HG03571 (cell line): ENCODE measurements at regions not wholly inside any gene's neighbourhood (a gene's known extent, or its start where the extent isn't known, plus 50 kb on each side); places are given as distances from the start of the nearest gene placed in this dataset.
A peak's percentile ranks its signal among the peaks of the same experiment; 100 is the strongest.

ENCODE experiments used
- ATAC-seq: cut with Tn5 transposase; IDR thresholded peaks from one replicate; pipeline ENCODE4 v1.9.1; 2021; ENCODE audit not compliant: unreplicated experiment

- no peak for ATAC-seq
Observed at GRCh38 chr6:126526996-126527606, 187.2 kb downstream of the CENPW start.

GRCh38 chr6:126529637-126530362, 189.9 kb downstream of the CENPW start:
- no peak for ATAC-seq

DNA sequence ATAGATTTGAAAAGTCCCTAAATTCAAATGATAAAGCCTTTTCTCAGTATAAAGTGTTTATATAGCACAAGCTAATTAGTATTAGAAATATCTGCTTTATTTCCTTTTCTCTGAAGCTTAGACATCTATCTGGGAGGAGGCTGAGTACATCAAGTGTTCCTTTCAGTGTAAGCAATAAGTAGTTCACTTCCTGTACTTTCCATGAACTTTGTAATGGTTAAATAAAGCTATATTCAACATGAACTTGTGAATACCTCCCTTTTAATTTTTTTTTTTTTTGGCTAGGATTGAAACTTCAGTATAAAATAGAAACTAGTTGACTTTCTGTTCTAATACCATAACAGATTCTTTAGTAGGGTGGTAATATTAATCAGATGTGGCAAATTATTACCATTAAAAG, 190.9 kb downstream of the CENPW start:
- no peak for ATAC-seq

DNA sequence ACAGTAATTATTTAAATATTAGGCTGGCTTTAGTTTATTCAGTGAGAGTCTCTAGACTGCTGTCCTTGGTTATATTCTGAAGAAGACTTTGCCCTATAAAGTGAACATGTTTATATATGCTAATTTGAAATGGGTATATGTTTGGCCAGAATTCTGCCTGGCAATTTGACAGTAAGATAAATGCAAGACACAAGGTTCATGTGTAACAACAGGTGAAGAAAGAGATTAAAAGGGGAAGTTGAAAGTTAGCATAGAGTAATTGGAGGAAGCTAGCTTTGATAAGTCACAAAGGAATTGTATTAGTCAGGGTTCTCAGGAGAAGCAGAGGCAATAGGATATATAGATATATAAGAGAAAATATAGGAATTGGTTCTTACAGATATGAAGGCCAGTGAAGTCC, 191.4 kb downstream of the CENPW start:
- ATAC-seq: no peak

- ATAC-seq: peak; percentile 87
Observed at GRCh38 chr6:126531840-126532239, 191.9 kb downstream of the CENPW start.

DNA sequence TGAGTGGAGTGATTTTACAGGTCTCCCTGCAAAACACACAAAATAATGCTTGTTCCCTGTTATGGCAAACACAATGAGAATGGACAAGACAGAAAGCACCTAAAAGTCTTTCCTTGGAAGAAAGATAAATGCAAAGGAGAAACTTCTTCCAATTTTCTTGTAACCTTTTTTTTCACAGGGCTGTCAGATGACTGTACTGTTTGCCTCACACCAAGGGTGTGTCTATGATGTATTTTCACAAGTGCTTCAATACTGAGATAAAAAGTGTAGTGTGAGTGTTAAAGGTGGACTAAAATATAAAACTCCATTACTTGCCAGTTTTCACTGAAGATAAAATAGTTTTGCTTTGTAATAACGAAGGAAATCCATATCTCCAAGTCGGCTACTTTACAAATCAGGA, 194.5 kb downstream of the CENPW start:
- ATAC-seq: no peak

DNA sequence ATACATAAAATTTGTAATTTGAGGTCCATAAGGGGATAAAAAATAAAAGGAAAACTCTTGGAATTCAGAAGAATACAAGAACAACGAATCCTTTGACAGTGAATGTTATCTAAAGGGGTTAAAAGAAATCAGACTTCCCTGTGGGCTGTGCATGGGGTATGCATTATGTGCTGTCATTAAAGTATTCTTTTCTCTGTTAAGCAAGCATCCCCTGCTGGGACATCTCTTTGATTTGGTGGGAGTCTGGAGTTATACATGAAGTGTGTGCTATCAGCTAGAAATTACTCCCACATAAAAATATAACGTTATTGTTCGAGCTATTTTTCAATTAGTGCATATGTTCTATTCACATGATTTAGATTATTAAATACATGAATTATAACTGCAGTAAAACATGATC, 195.2 kb downstream of the CENPW start:
- no peak for ATAC-seq

DNA sequence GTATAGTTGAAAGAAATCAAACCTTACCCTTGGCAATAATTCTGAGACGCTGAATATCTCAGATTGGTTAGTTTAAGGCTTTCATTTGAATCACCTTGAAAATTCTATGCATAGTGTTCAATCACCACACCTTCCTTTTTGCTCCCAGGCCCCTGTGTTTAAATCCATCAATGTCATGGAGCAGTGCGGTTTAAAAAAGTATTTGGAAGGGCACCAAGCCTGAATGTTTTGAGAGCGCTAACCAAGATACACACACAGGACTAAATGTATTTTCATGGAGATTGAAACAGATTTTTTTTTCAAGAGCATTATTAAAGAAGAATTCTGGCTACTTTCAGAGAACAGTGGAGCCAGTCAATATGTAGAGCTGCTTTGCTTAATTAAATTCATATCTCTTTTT, 195.7 kb downstream of the CENPW start:
- no peak for ATAC-seq

DNA sequence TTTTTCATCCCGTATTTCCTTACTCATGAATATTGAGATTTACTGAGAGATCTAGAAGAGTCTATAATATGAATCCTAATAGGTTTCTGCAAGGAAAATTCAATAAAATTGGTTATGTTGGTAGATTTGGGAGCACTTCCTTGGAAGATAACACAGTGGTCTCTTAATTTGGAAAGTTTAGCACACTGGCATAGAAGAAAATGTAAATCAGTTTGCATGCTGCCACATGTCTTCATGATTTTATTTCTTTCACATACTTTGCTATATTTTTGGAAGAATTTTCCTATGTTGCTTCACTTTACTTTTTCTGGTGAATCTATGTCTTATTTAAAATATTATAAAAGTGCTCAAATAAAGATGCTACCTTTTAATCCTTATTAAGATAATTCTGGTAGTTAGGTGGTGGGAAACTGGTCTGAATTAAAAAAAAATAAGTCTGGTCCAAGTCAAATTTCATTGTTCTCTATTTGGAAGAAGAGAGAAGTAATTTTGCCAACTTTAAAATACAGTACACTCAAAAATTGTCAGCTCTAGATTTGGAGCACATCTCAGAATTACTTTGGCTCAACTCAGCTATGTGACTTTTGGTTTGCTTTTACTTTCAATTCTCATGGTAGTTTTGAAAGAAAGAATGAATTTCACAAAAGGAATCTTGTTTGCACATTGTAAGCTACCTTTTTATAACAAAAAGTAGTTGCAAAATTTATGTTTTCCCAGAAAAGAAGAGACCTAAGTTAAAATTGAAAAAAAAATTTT, 197.3 kb downstream of the CENPW start:
- ATAC-seq: no peak

GRCh38 chr6:126539022-126539421, 199.1 kb downstream of the CENPW start:
- no peak for ATAC-seq

DNA sequence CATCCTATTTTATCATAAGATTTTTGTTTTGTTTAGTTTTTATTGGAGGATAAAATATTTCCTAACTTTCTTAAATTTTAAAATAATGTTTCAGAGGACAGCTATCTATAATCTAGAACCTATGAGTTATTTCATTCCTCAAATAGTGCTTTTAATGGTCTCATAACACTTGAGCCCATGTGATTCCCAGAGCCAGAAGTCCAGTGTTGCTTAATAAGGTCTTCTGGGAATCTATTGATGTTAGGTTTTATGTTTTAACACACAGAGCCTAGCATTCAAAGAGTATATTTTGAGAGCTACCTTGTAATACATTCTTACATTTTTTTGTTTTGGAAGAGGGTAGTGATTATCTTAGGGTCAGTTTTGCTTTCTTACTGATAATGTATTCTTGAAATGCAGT, 200.2 kb downstream of the CENPW start:
- ATAC-seq: no peak

- no peak for ATAC-seq
Observed at GRCh38 chr6:126541806-126542491, 202.0 kb downstream of the CENPW start.

GRCh38 chr6:126546541-126547120, 206.7 kb downstream of the CENPW start:
- ATAC-seq: no peak

DNA sequence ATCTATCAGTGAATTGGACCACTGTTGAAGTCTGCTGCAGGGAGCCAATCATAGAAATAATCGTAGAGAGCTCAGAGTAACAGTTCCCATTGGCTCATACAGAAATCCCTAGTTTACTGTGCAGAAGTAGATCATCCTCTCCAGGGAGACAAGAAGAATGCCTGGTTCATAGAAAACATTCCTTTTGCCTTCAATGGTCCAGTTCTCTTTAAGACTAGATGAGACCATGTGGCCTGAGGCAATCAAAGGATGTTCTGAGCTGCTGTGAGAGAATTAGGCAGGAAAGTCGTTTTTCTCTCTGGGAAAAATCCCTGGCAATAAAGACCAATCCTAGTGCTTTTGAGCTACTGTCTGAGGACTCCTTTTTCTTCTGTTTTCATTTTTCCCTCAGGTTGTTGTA, 208.4 kb downstream of the CENPW start:
- no peak for ATAC-seq

GRCh38 chr6:126550323-126550722, 210.4 kb downstream of the CENPW start:
- no peak for ATAC-seq

- no peak for ATAC-seq
Observed at GRCh38 chr6:126551832-126552231, 211.9 kb downstream of the CENPW start.

DNA sequence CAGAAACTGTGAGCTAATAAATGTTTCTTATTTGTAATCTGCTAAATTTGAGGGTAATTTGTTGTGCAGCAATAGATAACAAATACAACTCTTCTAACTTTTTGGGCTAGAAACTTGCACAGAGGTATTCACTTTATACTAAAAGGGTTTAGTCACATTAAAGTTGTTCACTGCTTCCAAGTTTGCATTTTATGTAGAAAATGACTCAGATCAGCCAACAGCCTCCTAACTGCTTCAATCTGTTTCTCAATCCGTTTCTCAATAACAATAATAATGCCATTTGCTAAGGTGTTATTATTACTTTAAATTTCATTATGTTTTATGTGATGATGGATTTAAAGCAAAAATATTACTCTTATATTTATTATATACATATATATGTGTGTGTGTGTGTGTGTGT, 213.9 kb downstream of the CENPW start:
- no peak for ATAC-seq

DNA sequence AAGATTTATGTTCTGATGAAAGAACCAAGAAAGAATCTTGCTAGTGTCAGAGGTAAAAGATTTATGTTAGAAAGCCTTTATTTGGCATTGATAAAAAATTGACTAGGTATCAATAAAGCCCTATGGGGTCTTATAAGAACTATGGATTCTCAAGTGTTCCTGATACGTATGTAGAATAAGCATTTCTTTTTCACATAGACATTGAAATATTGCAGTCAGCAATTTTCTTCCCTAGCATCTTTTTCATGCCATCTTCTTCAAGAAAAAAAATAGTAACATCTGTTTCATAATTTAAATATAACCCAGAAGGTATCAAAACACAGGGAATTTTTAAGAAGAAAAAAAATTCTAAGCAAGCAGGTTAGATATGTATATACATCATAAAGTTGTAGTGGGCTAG, 230.6 kb downstream of the CENPW start:
- ATAC-seq: no peak

DNA sequence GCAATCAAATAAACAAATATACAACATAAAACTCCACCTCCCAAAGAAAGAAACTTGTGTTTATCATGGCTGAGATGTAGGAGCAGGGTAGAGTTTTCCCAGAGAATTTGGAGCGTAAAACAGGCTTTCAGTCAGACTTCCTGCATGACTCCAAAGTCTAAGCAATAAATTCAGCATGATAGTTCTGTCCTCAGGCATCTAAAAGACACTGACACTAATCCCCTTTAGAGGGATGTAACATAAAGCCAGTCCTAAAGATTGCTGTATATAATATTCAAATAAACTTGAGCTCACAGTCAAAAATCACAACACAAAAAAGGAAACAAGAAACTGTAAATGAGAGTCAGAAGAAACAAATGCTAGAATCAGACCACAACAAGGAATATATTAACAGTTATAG, 234.4 kb downstream of the CENPW start:
- ATAC-seq: no peak

DNA sequence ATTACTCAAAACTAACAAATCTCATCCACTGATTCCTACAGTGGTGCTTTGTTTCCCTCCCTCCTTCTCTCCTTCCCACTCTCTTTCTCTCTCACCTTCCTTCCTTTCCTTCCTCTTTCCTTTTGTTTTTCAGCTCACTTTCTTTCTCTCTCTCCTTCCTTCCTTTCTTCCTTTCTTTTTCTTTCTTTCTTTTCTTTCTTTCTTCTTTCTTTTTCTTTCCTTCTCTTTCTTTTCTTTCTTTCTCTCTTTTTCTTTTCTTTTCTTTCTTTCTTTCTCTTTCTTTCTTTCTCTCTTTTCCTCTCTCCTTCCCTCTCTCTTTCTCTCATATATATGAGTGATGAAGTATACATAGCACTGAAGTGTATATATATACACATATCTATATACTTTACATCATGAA, 241.4 kb downstream of the CENPW start:
- no peak for ATAC-seq

DNA sequence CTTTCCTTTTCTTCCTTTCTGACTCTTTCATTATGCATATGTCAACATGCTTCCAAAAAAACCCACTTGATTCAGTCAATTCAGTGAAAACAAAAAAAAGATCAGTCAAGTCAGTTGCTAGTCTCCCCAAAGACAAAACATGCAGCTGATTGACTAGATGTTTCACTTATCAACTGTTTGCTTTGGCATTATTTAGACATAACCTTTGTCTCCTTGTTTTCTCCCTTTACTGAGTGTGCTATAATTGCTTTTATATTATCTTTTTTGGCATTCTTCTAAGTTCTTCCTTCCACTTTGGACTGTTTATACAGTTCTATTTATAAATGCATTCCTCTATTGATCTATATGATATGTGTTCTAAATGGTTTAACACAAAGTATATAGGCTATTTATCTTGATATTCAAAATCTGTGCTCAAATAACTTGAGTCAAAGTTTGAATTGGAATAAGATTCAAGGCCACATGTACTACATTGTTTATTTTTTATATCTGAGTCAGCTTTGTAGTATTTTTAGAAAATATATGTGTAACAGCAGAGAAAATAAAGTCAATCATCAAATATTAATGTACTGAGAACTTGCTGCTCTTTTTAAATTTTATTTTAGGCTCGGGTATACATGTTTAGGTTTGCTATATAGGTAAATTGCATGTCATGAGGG, 260.5 kb downstream of the CENPW start:
- ATAC-seq: no peak
